Osteocyte (in vitro differentiated cells): ENCODE measurements at regions not wholly inside any gene's neighbourhood (a gene's known extent, or its start where the extent isn't known, plus 50 kb on each side); places are given as distances from the start of the nearest gene placed in this dataset.

Source experiments
- DNase-seq: peaks from one replicate; pipeline ENCODE4 v3.0.0; 2021; ENCODE audit warnings: mixed read lengths; ENCODE audit not compliant: unreplicated experiment; ENCODE audit errors: extremely low spot score
- H3K27ac Mint-ChIP-seq: one replicate; pipeline ENCODE4 v1.8.0; 2021; ENCODE audit warnings: mild to moderate bottlenecking, mixed read lengths; ENCODE audit not compliant: unreplicated experiment
- H3K27me3 Mint-ChIP-seq: one replicate; pipeline ENCODE4 v1.8.0; 2021; ENCODE audit warnings: mixed read lengths; ENCODE audit not compliant: unreplicated experiment
- H3K36me3 Mint-ChIP-seq: one replicate; pipeline ENCODE4 v1.8.0; 2021; ENCODE audit warnings: mixed read lengths; ENCODE audit not compliant: unreplicated experiment
- H3K4me1 Mint-ChIP-seq: one replicate; pipeline ENCODE4 v1.8.0; 2021; ENCODE audit warnings: mixed read lengths; ENCODE audit not compliant: unreplicated experiment
- H3K4me3 Mint-ChIP-seq: one replicate; pipeline ENCODE4 v1.8.0; 2021; ENCODE audit warnings: mild to moderate bottlenecking, moderate library complexity, mixed read lengths; ENCODE audit not compliant: unreplicated experiment
- H3K9me3 Mint-ChIP-seq: one replicate; pipeline ENCODE4 v1.8.0; 2021; ENCODE audit warnings: mixed read lengths; ENCODE audit not compliant: unreplicated experiment
- CTCF ChIP-seq: fragments of 200-600 bp; sonication (generic); IDR thresholded peaks from 2 replicates; pipeline ENCODE4 v1.5.0; 2021; ENCODE audit warnings: antibody characterized with exemption, mild to moderate bottlenecking, moderate library complexity

GRCh38 chr9:7947577-7947976 is 148.0 kb upstream of the DMAC1 start:
- no peak for TF ChIP-seq CTCF
- Mint-ChIP-seq H3K4me1 (no peaks in the 10 kb centered on the region), H3K27me3 (no peaks in the 10 kb centered on the region), H3K4me3 (no peak overlapping the region), H3K9me3 (no peaks in the 10 kb centered on the region), H3K36me3 (no peaks in the 10 kb centered on the region), H3K27ac (no peak overlapping the region)
- DNase-seq: no peak

- Mint-ChIP-seq H3K9me3 (no peaks in the 10 kb centered on the region), H3K4me3 (no peak overlapping the region), H3K27ac (no peak overlapping the region), H3K36me3 (no peaks in the 10 kb centered on the region), H3K27me3 (no peaks in the 10 kb centered on the region), H3K4me1 (no peaks in the 10 kb centered on the region)
- TF ChIP-seq CTCF: no peak
- no peak for DNase-seq
Measured at GRCh38 chr9:7946458-7946857, 146.9 kb upstream of the DMAC1 start.

GRCh38 chr9:7944572-7944971 is 145.0 kb upstream of the DMAC1 start:
- no peak for TF ChIP-seq CTCF
- peaks cover 4% of the 10 kb centered on the region for H3K9me3 Mint-ChIP-seq
- H3K4me1 Mint-ChIP-seq: no peaks in the 10 kb centered on the region
- H3K27ac Mint-ChIP-seq: no peak overlapping the region
- H3K4me3 Mint-ChIP-seq: no peak overlapping the region
- DNase-seq: no peak
- H3K36me3 Mint-ChIP-seq: no peaks in the 10 kb centered on the region
- no peaks in the 10 kb centered on the region for H3K27me3 Mint-ChIP-seq

GRCh38 chr9:7937761-7938491 is 138.3 kb upstream of the DMAC1 start:
- no peak overlapping the region for H3K27ac Mint-ChIP-seq
- TF ChIP-seq CTCF: no peak
- H3K4me1 Mint-ChIP-seq: peaks cover 3% of the 10 kb centered on the region
- H3K27me3 Mint-ChIP-seq: no peaks in the 10 kb centered on the region
- peaks cover 8% of the 10 kb centered on the region for H3K9me3 Mint-ChIP-seq
- H3K4me3 Mint-ChIP-seq: no peak overlapping the region
- DNase-seq: no peak
- H3K36me3 Mint-ChIP-seq: no peaks in the 10 kb centered on the region

- H3K27me3 Mint-ChIP-seq: no peaks in the 10 kb centered on the region
- no peak for DNase-seq
- no peak overlapping the region for H3K27ac Mint-ChIP-seq
- peaks cover 8% of the 10 kb centered on the region for H3K9me3 Mint-ChIP-seq
- H3K36me3 Mint-ChIP-seq: no peaks in the 10 kb centered on the region
- peaks cover 3% of the 10 kb centered on the region for H3K4me1 Mint-ChIP-seq
- TF ChIP-seq CTCF: no peak
- no peak overlapping the region for H3K4me3 Mint-ChIP-seq
Measured at GRCh38 chr9:7936996-7937395, 137.4 kb upstream of the DMAC1 start.
